Ascending aorta (tissue), 2 donors: ENCODE measurements at regions not wholly inside any gene's neighbourhood (a gene's known extent, or its start where the extent isn't known, plus 50 kb on each side); places are given as distances from the start of the nearest gene placed in this dataset.
A peak's percentile ranks its signal among the peaks of the same experiment; 100 is the strongest.

ENCODE experiments used
- DNase-seq, 2 donors: peaks; one replicate each; pipeline ENCODE4 v3.0.0-alpha.2; 2019; ENCODE audit warnings: low spot score in 2 of 2
- H3K27ac ChIP-seq, 2 donors: fragments of 200-600 bp; sonication (generic); one replicate each; pipeline ENCODE4 v1.5.1; 2016 to 2017; ENCODE audit warnings: mild to moderate bottlenecking in 1 of 2
- H3K27me3 ChIP-seq: fragments of 200-600 bp; sonication (generic); one replicate; pipeline ENCODE4 v1.5.1; 2017
- H3K36me3 ChIP-seq, 2 donors: fragments of 200-600 bp; sonication (generic); one replicate each; pipeline ENCODE4 v1.5.1; 2016
- H3K4me1 ChIP-seq, 2 donors: fragments of 200-600 bp; sonication (generic); one replicate each; pipeline ENCODE4 v1.5.1; 2016 to 2017; ENCODE audit warnings: mild to moderate bottlenecking in 1 of 2
- H3K4me3 ChIP-seq, 2 donors: fragments of 200-600 bp; sonication (generic); one replicate each; pipeline ENCODE4 v1.5.1; 2016 to 2017; ENCODE audit warnings: mild to moderate bottlenecking in 1 of 2
- H3K9me3 ChIP-seq, 2 donors: fragments of 200-600 bp; sonication (generic); one replicate each; pipeline ENCODE4 v1.5.1; 2016
- intact Hi-C: fragments of 100-400 bp; cut with DNase I; formaldehyde crosslinking; loops from one replicate; pipeline ENCODE4 v1.15.1; 2023
- TF ChIP-seq, protein P1 (sequence below), 3 experiments: fragments of 200-600 bp in 2 of 3; fragments of 450-650 bp in 1 of 3; sonication (generic) in 2 of 3; IDR thresholded peaks; one replicate each; pipeline ENCODE4 v1.5.1; 2016 to 2019; ENCODE audit warnings: antibody characterized with exemption in 3 of 3, mild to moderate bottlenecking in 1 of 3, moderate library complexity in 1 of 3

DNA sequence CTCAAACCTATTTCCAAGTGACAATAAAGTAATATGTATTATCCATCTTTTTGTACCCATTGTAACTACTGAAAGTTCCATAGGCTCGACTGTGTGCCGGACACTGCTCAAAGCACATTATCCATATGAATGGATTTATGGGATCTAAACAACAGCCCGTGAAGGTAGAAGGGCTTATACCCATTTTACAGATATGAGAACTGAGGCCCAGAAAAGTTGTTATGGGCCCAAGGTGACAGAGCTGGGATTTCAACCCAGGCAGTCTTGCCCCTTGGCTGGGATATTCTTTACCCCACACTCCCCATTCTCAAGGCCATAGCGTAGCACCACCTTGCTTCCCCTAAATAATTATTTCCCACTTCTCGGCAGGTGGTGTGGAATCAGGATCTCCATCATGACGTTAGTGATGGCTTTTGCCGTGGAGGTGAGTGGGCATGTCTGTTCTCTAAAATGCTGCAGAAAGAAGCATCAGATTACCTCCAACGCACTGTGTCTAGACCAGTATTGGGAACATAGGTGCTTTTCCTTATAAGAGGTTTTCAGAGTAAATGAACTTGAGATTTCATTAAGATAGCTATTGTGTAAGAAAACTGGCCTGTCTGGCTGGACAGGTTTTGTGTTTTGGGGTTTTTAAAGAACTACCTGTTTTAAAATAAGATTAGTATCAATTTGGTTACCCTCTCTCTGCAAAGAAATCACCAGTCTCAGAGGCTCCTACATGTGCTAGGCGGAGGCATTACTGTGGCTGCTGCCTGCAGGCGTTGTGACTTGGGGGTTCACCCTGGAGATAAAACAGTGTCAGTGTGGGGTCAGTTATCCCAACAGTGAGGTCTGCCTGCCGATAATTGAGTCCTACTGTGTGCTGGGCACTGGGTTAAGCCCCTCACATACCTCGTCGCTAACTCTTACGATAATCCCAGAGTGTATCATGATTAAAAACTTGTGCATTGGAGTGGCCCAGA is 85.1 kb upstream of the SDK1 start:
- peak in 1 of 2 donors; percentile 33 for DNase-seq
- intact Hi-C loops = loop anchor here (5.0 to 10.0 kb wide), 2 partner anchors 46 to 131 kb away; no protein-coding TSS in a partner anchor
- H3K36me3 ChIP-seq = no peaks in the 10 kb centered on the region
- TF ChIP-seq, protein P1, sequence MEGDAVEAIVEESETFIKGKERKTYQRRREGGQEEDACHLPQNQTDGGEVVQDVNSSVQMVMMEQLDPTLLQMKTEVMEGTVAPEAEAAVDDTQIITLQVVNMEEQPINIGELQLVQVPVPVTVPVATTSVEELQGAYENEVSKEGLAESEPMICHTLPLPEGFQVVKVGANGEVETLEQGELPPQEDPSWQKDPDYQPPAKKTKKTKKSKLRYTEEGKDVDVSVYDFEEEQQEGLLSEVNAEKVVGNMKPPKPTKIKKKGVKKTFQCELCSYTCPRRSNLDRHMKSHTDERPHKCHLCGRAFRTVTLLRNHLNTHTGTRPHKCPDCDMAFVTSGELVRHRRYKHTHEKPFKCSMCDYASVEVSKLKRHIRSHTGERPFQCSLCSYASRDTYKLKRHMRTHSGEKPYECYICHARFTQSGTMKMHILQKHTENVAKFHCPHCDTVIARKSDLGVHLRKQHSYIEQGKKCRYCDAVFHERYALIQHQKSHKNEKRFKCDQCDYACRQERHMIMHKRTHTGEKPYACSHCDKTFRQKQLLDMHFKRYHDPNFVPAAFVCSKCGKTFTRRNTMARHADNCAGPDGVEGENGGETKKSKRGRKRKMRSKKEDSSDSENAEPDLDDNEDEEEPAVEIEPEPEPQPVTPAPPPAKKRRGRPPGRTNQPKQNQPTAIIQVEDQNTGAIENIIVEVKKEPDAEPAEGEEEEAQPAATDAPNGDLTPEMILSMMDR (IDR thresholded peaks at IDR 0.05) = no peak
- H3K27ac ChIP-seq = no peak overlapping the region
- no peak overlapping the region for H3K4me3 ChIP-seq
- H3K27me3 ChIP-seq = no peaks in the 10 kb centered on the region
- H3K9me3 ChIP-seq = no peaks in the 10 kb centered on the region
- H3K4me1 ChIP-seq = peaks cover 12 to 33% of the 10 kb centered on the region in 2 donors

DNA sequence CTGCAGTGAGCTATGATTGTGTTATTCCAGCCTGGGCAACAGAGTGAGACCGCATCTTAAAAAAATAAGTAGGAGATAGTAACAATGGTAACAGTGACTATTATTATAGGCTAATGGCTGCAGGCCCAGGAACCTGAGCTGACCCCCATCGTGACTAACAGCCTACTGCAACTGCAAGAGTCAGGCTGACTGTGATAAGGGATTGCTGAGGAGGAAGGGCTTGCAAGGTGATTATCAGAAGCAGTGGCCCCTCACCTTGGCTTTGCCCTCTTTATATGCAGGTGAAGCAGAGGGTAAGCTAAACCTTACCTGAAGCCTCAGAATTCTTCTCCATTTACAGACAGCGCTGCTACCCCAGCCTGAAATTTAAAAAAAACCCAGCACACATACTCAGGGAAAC is 83.9 kb upstream of the SDK1 start:
- peak; percentile 47 to 87 for DNase-seq
- Histone ChIP-seq H3K36me3 (no peaks in the 10 kb centered on the region), H3K4me3 (no peak overlapping the region), H3K27ac (peak overlapping the region in 1 of 2 donors; percentile 52), H3K4me1 (peaks cover 12 to 39% of the 10 kb centered on the region in 2 donors), H3K27me3 (no peaks in the 10 kb centered on the region), H3K9me3 (no peaks in the 10 kb centered on the region)
- TF ChIP-seq, protein P1 (IDR thresholded peaks at IDR 0.05) = no peak
- intact Hi-C loops = loop anchor here (5.0 to 10.0 kb wide), 2 partner anchors 45 to 132 kb away; no protein-coding TSS in a partner anchor

GRCh38 chr7:3218411-3219225 is 82.4 kb upstream of the SDK1 start:
- DNase-seq = no peak

DNA sequence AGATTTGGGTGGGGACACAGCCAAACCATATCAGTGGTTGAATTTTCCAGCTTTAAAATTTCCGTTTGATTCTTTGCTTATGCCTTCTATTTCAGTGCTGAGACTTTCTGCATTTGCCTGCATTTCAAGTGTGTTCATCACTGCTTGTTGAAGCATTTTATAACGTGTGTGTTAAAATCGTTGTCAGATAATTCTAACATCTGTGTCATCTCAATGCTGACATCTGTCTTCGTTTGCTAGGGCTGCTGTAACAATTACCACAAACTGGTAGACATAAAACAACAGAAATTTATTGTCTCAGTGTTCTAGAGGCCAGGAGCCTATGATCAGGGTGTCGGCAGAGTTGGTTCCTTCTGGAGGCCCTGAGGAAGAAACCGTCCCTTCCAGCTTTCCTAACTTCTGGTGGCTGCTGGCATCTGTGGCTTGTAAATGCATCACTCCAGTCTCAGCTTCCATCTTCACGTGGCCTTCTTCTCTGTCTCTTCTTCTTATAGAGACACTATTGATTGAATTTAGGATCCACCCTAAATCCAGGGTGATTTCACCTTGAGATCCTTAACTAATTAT is 71.1 kb upstream of the SDK1 start:
- intact Hi-C loops = loop anchor here (5.0 kb wide), 1 partner anchor 72 kb away; the partner anchor contains the start of gene SDK1
- no peak overlapping the region for H3K27ac ChIP-seq
- peaks cover 10 to 22% of the 10 kb centered on the region in 2 donors for H3K4me1 ChIP-seq
- no peak for DNase-seq
- TF ChIP-seq, protein P1 (IDR thresholded peaks at IDR 0.05) = no peak
- no peaks in the 10 kb centered on the region for H3K36me3 ChIP-seq
- H3K4me3 ChIP-seq = no peak overlapping the region
- H3K27me3 ChIP-seq = no peaks in the 10 kb centered on the region
- peaks cover 0 to 7% of the 10 kb centered on the region in 2 donors for H3K9me3 ChIP-seq

More at GRCh38 chr7:3218411-3219225, 82.4 kb upstream of the SDK1 start:
- H3K36me3 ChIP-seq = no peaks in the 10 kb centered on the region
- H3K27me3 ChIP-seq = no peaks in the 10 kb centered on the region
- intact Hi-C loops = loop anchor here (2.0 to 10.0 kb wide), 4 partner anchors 26 to 134 kb away; partner anchors contain the start of gene SDK1
- H3K27ac ChIP-seq = peak overlapping the region; percentile 67 to 72
- TF ChIP-seq, protein P1 (IDR thresholded peaks at IDR 0.05) = no peak
- H3K9me3 ChIP-seq = no peaks in the 10 kb centered on the region
- H3K4me3 ChIP-seq = peak overlapping the region; percentile 11 to 23
- H3K4me1 ChIP-seq = peaks cover 12 to 42% of the 10 kb centered on the region in 2 donors

GRCh38 chr7:3230908-3231307 is 70.1 kb upstream of the SDK1 start:
- Histone ChIP-seq H3K27me3 (no peaks in the 10 kb centered on the region), H3K4me1 (peaks cover 10 to 22% of the 10 kb centered on the region in 2 donors), H3K4me3 (no peak overlapping the region), H3K27ac (no peak overlapping the region), H3K36me3 (no peaks in the 10 kb centered on the region), H3K9me3 (peaks cover 0 to 4% of the 10 kb centered on the region in 2 donors)
- TF ChIP-seq, protein P1 (IDR thresholded peaks at IDR 0.05) = no peak
- no peak for DNase-seq
- intact Hi-C loops = loop anchor here (5.0 kb wide), 1 partner anchor 71 kb away; the partner anchor contains the start of gene SDK1
